Epidermal melanocyte (primary cell): ENCODE measurements at regions not wholly inside any gene's neighbourhood (a gene's known extent, or its start where the extent isn't known, plus 50 kb on each side); places are given as distances from the start of the nearest gene placed in this dataset.
"Not testable (repeated sequence)": the region's sequence is repeated elsewhere in the genome, so short reads cannot be mapped to it uniquely, and the experiment has no call there.

Source experiments
- DNase-seq: peaks from one replicate; pipeline ENCODE4 v3.0.0; 2011; ENCODE audit warnings: low spot score; ENCODE audit not compliant: insufficient read length

GRCh38 chr16:48105976-48106375 lies 49.8 kb downstream of the ABCC12 start:
- DNase-seq: no peak

- DNase-seq: no peak
Observed at GRCh38 chr16:48105456-48105855, 50.3 kb downstream of the ABCC12 start.

GRCh38 chr16:48103591-48103990 lies 52.2 kb downstream of the ABCC12 start:
- no peak for DNase-seq

GRCh38 chr16:48102083-48103008 lies 53.4 kb downstream of the ABCC12 start:
- no peak for DNase-seq

GRCh38 chr16:48101069-48101674 lies 54.6 kb downstream of the ABCC12 start:
- no peak for DNase-seq

GRCh38 chr16:48099455-48099854 lies 56.3 kb downstream of the ABCC12 start:
- DNase-seq: no peak

GRCh38 chr16:48098472-48098871 lies 57.3 kb downstream of the ABCC12 start:
- no peak for DNase-seq

- DNase-seq: no peak
Observed at GRCh38 chr16:48091117-48091516, 64.7 kb downstream of the ABCC12 start.

GRCh38 chr16:48089053-48089792 lies 66.6 kb downstream of the ABCC12 start:
- no peak for DNase-seq

- DNase-seq: no peak
Observed at GRCh38 chr16:48087639-48088038, 68.2 kb downstream of the ABCC12 start.

GRCh38 chr16:48086422-48086821 lies 69.4 kb downstream of the ABCC12 start:
- DNase-seq: no peak

- no peak for DNase-seq
Observed at GRCh38 chr16:48085729-48086128, 70.1 kb downstream of the ABCC12 start.

- DNase-seq: no peak
Observed at GRCh38 chr16:48084826-48085225, 71.0 kb downstream of the ABCC12 start.

- no peak for DNase-seq
Observed at GRCh38 chr16:48082516-48082915, 73.3 kb downstream of the ABCC12 start.

GRCh38 chr16:48081656-48082055 lies 74.1 kb downstream of the ABCC12 start:
- no peak for DNase-seq

- no peak for DNase-seq
Observed at GRCh38 chr16:48076455-48077012, 79.3 kb downstream of the ABCC12 start.

- no peak for DNase-seq
Observed at GRCh38 chr16:48075398-48075797, 80.4 kb downstream of the ABCC12 start.

- no peak for DNase-seq
Observed at GRCh38 chr16:48067388-48067787, 88.4 kb downstream of the ABCC12 start.

- DNase-seq: no peak
Observed at GRCh38 chr16:48064971-48065370, 90.8 kb downstream of the ABCC12 start.

GRCh38 chr16:48062681-48063080 lies 93.1 kb downstream of the ABCC12 start:
- DNase-seq: no peak

GRCh38 chr16:48059936-48060335 lies 95.9 kb downstream of the ABCC12 start:
- no peak for DNase-seq

GRCh38 chr16:48059190-48059589 lies 96.6 kb downstream of the ABCC12 start:
- DNase-seq: not testable (repeated sequence)
